RPMI7951 (cell line): ENCODE measurements at regions not wholly inside any gene's neighbourhood (a gene's known extent, or its start where the extent isn't known, plus 50 kb on each side); places are given as distances from the start of the nearest gene placed in this dataset.

Experiments
- DNase-seq: peaks from one replicate; pipeline ENCODE4 v3.0.0-alpha.2; 2012; ENCODE audit warnings: low read depth

DNA sequence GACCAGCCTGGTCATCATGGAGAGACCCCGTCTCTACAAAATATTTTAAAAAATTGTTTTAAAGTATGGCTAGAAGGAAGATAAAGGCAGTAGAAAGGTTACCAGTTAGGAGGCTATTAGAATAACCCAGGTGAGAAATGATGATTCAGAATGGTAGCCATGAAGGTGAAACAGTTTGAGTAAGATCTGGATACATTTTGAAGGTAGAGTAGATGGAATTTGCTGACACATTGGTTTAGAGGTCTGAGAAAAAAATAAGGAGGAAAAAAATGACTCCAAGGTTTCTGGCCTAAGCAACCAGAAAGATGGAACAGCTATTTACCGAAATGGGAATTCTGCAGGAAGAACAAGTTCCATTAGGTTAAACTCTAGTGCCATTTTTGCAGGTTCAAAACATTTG, 167.9 kb upstream of the TAB2 start:
- no peak for DNase-seq

DNA sequence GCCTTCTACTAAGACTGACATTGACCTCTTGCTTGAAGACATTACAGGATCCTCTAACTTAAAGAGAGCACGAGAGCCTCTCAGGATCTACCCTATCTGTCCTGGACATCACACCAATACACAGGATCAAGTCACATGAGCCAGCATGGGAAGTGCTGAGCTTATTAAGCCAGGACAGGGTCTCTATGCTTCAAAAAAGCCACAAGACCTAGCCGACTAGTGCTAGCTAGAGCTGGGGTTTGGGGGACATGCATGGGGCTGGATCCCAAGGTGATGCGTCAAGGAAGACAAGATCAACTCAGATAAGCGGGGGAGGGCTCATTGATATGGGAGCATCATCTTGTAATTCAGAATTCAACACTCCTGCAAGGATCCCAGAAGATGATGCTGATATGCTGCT, 167.2 kb upstream of the TAB2 start:
- no peak for DNase-seq

DNA sequence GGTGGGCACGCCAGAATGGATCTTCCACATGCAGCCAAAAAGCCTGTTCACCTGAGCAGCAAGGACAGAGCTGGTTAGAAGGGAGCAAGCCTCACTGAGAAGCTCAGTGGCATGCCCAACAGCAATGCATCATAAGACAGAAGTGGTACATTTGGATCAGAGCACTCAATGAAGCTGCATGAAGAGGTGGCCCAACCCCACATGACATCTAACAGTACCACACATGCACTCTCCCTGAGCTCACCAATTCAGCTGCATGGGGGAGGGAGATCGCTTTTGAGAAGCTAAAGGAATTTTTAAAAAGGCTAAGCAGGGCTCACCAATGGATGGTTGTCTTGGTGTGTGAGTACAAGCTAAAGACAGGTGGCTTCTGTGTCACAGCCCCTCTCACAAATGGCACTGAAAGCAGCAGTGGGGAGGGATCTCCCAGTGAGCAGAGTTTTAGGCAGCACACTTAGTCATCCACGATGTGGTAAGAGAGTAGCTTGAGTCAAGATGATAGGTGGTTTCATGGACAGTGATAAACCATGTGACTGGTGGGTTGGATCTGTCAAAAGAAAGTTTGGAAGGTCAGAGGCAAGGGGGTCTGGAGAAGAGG, 166.6 kb upstream of the TAB2 start:
- no peak for DNase-seq

DNA sequence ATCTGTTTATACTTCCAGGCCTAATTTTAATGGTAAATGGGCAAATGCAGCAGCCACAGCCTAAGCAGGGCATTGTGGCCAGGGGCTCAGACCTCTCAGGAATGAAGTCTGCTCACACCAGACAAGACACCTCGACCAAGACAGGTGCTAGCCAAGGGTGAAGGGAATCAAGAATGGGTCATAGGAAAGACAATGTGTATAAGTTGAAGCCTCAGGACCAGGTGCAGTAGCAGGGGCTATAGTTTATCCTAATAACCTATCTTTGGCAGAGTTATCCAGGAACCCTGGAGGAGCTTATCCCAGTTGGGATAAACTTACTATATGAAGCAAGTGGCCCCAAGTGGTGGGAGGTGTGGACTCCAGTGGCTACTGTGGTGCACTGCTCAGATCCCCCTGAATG, 165.0 kb upstream of the TAB2 start:
- no peak for DNase-seq

DNA sequence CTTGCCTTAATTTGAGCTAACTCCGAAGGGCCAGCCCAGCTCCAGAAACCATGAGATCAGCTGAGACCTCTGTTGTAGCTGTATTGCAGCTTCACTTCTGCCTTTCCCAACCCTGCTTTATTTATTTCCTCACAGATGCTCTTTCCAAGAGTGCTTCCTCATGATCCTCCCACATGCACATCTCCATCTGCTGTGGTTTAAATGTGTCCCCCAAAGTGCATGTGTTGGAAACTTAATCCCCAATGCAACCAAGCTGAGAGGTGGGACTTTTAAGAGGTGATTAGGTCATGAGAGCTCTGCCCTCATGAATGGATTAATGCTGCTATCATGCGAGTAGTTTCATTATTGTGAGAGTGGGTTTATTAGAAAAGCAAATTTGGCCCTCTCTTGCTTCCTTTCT, 164.4 kb upstream of the TAB2 start:
- DNase-seq = no peak

DNA sequence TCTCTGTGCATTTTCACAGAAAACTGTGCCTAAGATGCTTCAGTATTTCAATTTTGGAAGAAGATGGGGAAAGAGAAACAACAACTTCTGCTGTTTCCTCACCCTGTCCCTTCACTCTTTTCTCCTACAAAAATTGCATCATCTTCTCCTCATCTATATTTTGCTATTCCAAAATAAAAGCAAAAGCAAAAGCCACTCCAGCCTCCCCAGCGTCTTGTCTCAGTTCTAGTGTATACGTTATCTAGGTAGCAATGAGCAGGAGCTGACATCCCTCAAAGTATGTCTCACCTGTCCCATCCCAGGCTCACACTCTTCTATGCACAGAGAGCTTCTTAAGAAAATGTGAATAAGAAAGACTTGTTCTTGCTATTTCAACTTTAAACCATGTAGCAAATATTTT, 163.8 kb upstream of the TAB2 start:
- no peak for DNase-seq

DNA sequence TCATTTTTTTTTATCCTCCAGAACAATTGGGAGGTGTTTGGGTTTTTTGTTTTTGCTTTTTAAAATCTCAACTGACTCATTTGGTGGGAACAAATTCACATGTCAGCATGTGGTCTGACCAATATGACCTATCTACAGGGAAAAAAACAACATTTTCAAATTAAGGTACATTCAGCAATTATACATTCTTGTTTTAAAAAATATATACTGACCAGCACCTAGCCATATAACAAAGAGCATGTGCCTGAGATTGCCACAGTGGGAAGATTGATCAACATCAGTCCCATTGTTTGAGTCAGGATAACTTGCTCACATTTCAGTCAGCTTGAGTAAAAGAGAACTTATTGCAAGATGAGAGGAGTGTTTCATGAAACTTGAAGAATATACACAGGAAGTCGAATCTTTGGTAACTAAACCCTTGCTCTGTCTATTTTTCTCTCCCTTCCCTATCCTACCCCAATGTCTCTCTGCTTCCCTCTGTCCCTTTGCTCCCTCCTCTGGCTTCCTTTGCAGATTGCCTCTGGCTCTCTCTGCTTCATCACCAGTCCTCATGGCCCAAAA, 163.2 kb upstream of the TAB2 start:
- DNase-seq = no peak

DNA sequence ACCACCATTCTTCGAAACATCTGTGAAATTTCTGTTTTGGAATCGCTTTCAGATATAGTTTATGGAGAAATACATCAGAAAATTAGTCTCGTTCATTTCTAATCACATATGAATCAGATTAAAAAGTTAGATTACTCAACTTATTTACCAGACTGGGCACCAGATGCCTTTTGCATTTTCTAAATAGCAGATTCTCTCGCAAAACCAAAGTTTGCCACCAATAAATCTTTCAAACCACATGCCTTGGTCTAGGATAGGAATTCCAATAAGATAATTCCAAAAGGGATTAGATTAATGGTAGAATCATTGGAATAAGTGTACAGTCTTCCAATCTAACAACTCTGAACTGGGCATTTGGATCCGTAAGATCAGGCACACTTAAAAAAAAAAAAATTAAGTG, 160.4 kb upstream of the TAB2 start:
- no peak for DNase-seq

DNA sequence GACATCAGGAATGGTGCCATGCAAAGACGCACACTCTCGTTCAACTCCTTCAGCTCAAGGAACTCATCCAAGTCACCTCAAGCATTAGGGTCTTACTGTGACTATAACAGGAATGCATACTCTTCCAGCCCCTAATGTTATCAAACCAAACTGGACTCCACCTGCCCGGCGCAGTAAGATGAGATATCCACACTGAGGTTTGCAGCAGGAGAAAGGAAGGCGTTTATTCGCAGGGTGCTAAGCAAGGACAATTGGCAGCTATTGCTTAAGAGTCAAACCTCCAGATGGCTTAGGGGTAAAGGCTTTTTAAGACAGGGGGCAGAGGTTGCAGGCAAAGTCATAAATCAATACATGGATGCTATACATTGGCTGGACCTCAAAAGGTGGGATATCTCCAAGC, 159.4 kb upstream of the TAB2 start:
- DNase-seq = no peak

DNA sequence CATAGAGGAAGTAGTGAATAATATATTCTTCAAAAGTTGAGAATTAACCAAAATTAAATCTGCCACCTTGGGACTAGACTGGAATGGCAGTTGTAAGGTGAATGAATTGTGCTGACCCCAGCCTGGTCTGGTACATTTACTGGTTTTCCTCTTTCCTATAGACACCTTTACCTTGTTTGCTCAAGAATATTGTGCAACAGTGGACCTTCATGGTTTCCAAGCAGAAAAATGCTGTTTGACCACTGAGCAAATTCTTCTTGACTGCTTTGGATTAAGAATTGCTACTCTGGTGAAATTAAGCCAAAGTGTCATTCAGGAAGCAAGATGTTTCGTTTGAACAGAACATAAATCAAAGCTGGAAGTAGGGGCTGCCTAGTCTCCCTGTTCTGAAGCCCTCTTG, 156.6 kb upstream of the TAB2 start:
- DNase-seq = no peak

DNA sequence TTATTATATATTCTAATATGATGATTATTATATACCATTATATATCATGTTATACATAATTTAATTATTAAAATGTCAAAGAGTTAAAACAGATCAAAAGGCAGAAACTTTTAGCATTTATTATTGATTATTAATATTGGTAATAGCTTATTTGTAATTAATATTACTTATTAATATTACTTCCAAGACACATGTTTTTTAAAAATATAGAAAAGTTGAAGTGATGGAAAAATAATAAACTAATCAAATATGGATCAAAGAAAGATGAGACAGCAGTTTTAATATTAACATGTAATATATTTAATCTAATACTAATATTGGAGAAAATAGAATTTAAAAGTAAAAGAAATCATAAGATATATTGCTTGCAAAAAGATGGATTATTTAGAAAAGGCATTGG, 154.6 kb upstream of the TAB2 start:
- DNase-seq = no peak

DNA sequence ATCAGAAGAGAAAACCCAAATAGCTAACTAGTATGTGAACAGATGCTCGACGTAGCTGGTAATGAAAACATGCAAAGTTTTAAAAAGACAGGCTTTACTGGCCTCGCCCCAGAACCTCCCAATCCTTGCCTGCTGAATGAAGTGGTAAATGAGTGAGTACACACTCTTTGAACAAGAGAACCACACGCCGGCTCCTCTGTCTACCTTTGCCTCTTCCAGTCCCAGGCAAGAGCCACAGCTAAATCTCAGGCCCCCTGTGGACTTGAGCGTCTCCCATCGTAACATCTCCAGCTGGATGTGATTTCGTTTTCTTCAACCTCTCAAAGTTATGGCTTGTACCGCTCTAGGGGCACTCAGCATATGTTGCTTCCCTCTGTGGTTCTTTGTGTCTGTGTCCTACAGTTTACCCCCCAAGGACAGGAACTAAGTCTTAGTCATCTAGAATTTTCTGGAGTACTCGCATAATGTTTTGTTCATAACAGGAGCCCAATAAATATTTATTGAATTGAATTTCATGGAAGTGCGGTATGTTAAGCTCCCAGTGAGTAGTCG, 153.2 kb upstream of the TAB2 start:
- peak; percentile 40 for DNase-seq

DNA sequence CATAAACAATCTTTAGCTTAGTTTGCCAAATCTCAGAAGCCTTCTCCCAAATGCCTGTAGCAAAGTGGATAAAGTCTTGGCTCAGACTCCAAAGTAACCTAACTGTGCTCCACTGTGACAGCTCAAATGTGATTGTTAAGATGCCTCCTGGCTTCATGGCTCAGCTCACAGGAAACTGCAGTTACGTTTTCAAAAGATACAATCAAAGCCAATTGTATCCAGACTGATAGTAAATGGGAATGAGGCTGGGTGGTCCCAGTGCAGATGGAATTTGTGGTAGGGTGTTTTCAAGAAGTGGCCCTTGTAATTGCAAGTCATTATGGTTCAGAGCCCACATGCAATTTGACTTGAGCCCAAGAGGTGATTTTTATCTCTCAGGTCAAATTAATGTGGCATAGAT, 151.2 kb upstream of the TAB2 start:
- DNase-seq = peak; percentile 23

DNA sequence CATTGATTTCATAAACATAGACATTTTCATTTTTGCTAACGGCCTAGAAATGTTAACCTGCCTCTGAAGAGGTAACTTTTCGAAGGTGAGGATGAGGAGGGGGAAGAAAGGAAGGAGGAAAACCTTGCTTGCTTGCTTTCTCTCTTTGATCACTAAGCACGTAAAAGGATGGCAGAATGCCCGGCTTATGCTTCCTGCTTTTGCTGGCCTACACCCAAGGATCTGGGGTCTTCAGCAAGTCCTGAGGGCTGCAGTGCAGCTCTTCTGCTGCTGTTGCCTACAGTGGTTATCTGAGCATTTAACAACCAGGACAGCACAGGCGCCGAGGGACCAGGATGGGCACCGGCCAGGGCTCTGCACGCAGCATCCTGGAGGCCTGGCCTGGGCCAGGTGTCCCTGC, 150.8 kb upstream of the TAB2 start:
- peak; percentile 35 for DNase-seq

DNA sequence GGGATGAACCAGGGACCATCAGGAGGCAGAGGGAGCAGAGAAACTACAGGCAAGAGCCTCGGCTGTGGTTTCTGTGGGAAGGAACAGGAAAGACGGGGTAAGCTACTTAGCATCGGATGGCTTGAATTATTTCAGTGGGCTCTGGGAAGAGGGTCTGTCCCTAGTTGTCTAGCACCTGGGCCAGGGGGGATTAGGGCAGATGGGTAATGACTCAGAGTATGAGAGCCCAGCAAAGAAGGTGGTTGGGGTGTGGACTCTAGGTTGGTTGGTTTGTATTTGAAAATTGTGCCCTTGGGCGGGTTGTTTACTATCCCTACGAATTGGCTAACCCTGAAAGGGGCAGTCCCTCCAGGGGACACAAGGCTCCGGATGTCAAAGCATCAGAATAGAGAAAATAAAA, 148.5 kb upstream of the TAB2 start:
- DNase-seq = peak; percentile 35

DNA sequence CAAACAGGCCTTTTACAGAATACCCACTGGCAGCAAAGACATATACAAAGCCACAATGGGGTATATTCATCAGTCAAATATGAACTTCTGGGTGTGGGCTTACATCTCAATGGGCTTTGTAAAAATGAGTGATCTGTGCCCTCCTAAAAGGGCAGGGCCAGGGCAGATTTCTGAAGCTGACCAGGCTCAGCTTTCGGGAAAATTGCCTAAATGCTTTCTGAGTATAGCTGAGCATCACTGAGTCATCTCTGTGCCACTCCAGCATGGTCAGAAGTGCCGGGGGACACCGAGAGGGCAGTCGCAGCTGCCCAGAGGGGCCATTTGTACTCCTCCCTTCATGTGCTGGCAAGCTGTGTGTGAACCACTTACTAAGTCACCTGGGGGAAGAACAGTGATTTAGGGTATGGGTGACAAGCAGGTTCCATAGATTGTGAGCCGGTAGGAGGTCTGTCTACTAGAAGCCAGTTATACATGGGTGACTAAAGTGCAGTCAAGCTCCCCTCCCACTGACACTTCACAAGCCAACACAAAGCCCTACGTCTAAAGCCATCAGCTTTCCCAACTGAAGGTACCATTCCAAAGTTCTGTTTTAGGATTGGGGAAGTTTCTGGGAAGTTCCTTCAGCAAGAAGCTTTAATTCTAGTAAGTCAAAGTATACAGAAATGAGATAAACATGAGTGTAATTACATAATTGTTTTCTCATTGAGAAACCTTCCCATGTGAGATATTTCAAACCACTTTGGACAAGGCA, 147.6 kb upstream of the TAB2 start:
- DNase-seq = peak; percentile 81

DNA sequence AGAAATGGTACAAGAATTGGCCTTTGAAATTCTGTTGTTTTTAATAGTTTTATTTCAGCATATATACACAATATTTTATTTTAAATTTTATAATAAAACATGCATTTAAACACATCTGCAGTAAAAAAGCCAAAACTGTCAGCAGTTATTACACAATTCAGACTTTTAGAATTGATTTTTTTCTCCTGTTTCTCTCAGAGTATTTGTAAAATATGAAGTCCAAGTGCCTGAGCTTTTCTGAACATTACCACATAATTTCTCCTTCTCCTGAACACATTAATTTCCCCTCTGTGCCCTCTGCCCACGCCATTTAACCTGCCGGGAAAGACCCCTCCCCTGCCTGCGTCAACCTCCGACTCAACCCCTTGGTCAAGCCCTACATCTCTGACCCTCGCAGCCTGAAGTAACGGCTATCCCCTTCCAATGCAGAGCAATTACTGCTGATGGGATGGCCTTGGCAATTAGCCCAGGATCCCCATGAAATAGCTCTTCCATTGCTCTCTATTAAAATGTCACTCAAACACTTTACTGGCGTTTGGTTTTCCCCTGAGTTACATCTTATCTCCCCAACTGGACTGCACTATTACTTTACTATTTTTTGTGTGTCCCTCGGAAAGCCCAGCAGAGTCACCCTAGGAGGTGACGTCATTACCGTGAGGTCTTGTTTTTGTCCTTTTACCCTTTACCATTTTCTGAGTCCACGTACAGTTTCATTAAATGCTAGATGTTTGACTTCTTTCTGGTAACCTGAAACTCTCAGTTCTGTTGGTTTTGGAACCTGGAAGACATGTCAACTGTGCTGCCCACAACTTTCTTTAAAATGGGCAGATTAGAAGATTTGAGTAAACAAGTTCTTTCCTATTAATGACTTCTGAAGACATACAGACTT, 146.7 kb upstream of the TAB2 start:
- DNase-seq = no peak

DNA sequence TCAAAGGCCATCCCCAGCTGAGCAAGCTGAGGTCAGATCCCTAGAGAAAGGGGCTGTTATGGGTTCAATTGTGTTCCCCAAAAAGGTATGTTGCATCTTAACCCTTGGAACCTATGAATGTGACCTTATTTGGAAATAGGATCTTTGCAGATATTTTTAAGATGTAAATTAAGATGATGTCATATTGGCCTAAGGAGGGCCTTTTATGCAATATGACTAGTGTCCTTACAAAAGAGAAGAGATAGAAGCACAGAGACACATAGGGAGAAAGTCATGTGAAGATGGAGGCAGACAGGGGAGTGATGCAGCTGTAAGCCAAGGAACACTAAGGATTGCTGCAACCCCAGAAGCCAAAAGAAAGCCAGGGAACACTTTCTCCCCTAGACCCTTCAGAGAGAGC, 144.3 kb upstream of the TAB2 start:
- no peak for DNase-seq

DNA sequence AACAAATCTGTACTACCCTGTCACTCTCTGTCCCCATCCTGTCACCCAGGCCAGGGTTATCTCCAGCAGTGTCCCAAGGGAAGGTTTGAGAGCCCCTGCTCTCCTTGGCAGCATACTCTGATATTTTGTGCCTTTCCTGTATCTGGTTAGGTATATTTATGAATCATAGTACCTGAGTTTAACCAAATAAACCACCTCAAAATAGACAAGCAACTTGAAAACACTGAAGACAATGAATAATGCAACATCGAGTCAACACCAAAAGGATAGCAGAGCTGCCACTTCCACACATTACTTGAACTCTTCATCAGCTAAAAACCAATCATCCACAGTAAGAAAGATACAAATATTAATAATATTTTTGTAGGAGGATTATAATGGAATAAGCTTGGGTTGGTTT, 142.6 kb upstream of the TAB2 start:
- no peak for DNase-seq

DNA sequence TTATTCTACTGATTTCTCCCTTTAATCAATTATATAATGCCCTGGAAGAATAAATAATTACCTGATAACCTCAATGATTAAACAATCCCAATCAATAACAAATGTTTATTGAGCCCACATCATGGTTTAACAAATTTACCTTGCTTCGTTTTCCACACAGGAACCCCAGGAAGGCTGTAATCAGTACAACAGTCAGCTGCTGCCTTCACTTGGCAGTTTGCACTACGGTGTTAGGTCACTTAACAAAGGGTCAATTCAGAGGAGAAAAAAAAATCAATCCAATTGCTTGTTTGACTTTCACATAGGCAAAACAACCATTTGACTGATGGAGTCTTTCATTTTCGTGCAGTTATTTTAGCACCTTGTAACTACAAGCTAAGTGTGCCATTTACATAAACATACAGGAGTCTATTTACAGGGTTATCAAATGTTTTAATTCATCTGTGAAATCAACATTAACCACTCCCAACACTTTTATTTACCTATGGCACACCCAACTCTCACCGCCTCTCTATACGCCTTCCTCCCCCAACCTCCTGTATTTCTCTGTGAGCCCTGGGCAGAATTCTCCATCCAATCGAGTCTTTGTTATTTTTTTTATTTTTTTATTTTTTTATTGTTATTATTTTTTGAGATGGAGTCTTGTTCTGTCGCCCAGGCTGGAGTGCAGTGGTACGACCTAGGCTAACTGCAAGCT, 140.4 kb upstream of the TAB2 start:
- DNase-seq = no peak

DNA sequence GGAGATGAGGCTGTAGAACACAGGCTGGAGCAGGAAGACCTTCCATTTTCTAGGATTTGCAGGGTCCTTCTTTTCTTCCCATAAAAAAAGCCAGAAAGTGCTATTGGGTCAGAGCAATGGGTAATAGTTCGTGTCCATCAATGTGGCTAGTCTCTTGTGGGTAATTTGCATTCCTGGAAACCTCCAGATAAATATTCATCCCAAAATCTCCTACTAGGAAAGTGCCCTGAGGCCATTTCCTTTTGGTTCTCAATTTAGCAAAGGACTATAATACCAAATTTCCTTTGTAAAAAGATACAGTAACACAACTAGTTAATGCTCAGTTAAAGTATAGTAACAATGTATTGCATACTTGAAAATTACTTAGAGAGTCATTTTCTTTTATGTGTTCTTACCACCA, 138.1 kb upstream of the TAB2 start:
- peak; percentile 64 for DNase-seq

DNA sequence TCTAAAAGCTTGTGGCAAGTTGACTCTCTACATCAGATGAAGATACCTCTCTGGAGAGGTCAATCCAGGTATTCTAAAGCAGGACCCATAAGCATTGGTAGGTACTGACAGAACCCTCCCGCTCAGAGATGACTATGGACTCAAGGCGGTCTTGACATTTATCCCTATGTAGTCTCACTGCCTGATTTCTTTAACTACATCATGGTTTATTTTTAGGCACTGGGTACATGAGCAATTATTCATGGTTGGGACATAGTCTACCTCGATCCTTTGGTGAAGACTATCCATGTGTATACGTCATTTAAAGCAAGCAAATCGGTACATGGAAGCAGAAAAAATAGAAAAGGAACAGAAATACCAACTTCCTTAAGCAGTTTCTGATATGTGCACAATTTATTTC, 136.2 kb upstream of the TAB2 start:
- DNase-seq = no peak
